ENCODE measurements at regions not wholly inside any gene's neighbourhood (a gene's known extent, or its start where the extent isn't known, plus 50 kb on each side); places are given as distances from the start of the nearest gene placed in this dataset.

DNA sequence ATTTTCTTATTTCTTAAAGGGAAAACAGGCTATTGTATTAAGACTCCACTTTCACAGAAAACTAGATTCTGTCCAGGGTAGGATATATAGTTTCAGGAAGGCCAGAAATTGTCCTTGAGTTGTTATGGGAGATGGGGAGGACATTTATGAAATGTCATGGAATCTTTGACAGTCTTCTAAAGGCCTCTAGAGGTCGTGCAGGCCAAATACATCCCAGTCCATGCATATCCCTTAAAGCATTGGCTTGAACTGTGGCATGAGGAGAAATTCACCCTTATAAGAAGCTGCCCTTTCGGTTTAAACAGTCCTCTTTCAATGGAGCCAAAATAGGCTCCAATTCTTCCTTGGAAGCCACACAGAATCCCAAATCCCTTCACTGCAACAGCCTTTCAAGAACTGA, 183.6 kb upstream of the NOCT start:
- Mint-ChIP-seq H3K27ac (no peak overlapping the region), H3K9me3 (peaks cover 2% of the 10 kb centered on the region), H3K4me3 (no peak overlapping the region), H3K36me3 (no peaks in the 10 kb centered on the region), H3K4me1 (no peaks in the 10 kb centered on the region), H3K27me3 (peaks cover 15% of the 10 kb centered on the region)
- no peak for ATAC-seq

DNA sequence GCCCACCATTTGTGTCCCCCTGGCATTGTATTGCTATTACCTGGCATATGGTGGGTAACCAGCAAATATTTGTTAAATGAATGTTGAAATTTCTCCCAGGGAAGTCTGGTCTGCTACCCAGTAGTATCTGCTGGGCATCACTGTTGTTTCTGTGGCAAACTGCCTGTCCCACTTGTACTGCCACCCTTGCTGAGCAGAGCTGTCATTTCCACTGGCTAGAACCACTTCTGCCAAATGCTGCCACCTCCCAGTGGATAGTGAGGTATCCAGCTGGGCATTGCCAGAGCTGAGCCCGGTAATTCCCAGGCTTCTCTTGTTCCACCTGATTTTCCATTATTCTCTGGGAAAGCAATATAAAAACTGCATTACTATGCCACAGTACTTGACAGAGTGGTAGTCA, 186.7 kb upstream of the NOCT start:
- H3K4me1 Mint-ChIP-seq: no peaks in the 10 kb centered on the region
- no peak overlapping the region for H3K27ac Mint-ChIP-seq
- H3K36me3 Mint-ChIP-seq: no peaks in the 10 kb centered on the region
- ATAC-seq: no peak
- no peak overlapping the region for H3K4me3 Mint-ChIP-seq
- peaks cover 8% of the 10 kb centered on the region for H3K27me3 Mint-ChIP-seq
- peaks cover 2% of the 10 kb centered on the region for H3K9me3 Mint-ChIP-seq

DNA sequence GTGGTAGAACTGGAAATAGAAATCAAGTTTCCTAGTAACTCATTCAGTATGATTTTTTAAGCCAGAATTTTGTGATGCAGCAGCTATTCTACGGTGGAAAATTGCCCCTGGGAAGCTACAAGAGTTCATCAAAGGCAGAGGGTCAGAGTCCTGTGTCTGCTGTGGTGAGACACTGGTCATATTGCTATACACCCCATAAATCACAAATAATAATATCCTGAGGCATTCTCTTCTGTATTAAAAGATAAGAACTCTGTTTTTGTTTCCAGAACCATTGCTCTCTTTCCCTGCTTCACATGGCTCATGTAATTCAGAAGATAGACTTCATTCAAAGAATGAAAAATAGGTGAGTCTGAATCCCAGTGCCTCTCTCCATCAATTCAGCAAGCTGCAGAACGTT, 188.8 kb upstream of the NOCT start:
- Mint-ChIP-seq H3K9me3 (no peaks in the 10 kb centered on the region), H3K27ac (no peak overlapping the region), H3K36me3 (no peaks in the 10 kb centered on the region), H3K4me1 (no peaks in the 10 kb centered on the region), H3K4me3 (no peak overlapping the region), H3K27me3 (no peaks in the 10 kb centered on the region)
- no peak for ATAC-seq

DNA sequence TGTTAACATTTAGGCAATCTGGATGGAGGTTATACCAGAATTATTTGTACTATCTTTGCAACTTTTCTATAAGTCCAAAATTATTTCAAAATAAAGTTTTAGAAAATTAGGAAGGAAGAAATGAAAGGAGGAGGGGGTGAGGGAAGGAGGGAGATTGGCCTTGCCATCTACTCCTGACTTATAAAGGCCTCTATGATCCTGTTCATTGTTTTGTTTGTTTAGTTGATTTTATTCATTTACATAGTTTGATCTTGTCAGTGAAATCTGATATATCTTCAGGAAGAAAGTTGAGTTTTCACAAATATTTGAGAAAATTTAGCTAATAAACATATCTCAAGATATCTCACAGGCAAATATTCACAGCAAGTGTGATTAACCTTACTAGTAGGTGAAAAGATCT, 189.3 kb upstream of the NOCT start:
- H3K9me3 Mint-ChIP-seq: no peaks in the 10 kb centered on the region
- no peak overlapping the region for H3K4me3 Mint-ChIP-seq
- no peaks in the 10 kb centered on the region for H3K27me3 Mint-ChIP-seq
- H3K4me1 Mint-ChIP-seq: no peaks in the 10 kb centered on the region
- H3K27ac Mint-ChIP-seq: no peak overlapping the region
- no peaks in the 10 kb centered on the region for H3K36me3 Mint-ChIP-seq
- ATAC-seq: no peak

DNA sequence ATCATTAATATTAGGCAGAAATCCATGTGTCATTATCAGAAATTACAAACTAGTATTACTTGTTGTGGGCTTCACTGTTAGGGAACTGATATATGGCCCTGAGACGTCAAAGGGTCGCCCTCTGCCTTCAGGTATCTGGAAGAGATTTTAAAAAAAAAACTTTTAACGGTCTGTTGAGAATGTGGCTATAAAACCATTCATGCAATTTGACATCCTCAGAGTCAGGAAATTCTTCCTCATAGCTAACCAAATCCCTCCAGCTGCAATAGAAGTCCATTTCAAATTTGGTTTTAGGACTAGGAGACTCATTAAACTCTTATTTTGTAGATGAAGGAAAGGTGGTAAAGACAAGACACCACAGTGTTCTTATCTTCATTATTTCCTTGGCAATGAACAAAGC, 194.2 kb upstream of the NOCT start:
- Mint-ChIP-seq H3K9me3 (no peaks in the 10 kb centered on the region), H3K4me3 (no peak overlapping the region), H3K36me3 (no peaks in the 10 kb centered on the region), H3K27me3 (peaks cover under 1% of the 10 kb centered on the region), H3K27ac (no peak overlapping the region), H3K4me1 (no peaks in the 10 kb centered on the region)
- no peak for ATAC-seq

DNA sequence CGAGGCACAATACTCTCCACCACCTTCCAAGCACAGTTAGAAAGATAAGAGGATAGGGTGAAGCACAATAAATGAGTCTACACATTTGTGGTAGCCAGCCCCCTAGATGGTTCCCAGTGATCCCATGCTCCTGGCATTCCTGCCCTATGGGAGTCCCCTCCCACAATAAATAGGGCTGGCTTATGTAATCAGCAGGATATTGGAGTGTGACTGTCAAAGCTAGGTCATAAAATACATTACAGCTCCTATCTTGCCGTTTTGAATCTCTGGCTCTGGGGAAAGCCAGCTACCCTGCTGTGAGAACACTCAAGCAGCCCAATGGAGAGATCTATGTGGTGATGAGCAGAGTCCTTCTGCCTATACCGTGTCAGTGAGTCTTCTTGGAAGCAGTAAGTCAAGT, 198.7 kb upstream of the NOCT start:
- ATAC-seq: no peak
- peaks cover 16% of the 10 kb centered on the region for H3K27me3 Mint-ChIP-seq
- H3K9me3 Mint-ChIP-seq: no peaks in the 10 kb centered on the region
- no peaks in the 10 kb centered on the region for H3K4me1 Mint-ChIP-seq
- H3K36me3 Mint-ChIP-seq: no peaks in the 10 kb centered on the region
- no peak overlapping the region for H3K27ac Mint-ChIP-seq
- no peak overlapping the region for H3K4me3 Mint-ChIP-seq

DNA sequence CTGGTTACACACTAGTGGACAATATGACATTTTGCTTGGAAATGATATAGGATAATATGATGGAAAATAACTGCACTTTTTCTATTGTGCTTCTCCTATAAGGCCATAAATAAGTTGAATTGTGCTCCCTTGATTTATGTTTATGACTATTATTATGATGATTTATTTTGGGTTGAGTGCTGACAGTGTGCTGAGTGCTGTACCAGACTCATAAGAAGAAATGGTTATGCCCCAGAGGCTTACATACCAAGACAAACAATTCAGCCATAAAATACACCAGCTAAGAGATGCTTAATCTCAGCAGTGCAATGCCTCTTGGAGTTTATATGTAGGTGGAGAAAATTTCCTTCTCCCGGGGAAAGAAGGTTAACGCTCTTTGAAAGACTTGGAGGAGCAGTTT, 199.8 kb upstream of the NOCT start:
- Mint-ChIP-seq H3K4me1 (no peaks in the 10 kb centered on the region), H3K9me3 (no peaks in the 10 kb centered on the region), H3K27ac (no peak overlapping the region), H3K36me3 (no peaks in the 10 kb centered on the region), H3K27me3 (peaks cover 16% of the 10 kb centered on the region), H3K4me3 (no peak overlapping the region)
- no peak for ATAC-seq

DNA sequence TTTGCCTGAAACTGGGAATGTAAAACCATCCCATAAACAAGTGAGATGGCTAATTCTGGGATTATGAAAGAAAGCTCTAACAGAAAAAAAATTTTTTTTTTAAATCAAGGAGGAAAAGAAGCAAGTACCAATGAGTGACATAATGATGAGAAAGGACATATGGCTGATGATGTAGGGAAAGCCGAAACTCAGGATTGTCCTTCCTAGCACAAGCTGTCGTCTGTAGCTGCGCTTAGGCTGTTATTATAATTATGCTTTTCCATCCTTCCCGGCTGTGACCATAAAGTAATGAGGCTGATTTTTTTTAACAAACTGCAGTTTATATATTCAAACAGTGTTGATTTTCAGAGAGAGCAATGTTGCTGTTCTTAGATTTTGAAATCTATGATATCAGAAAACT, 209.8 kb upstream of the NOCT start:
- Mint-ChIP-seq H3K9me3 (no peaks in the 10 kb centered on the region), H3K27ac (no peak overlapping the region), H3K27me3 (peaks cover 8% of the 10 kb centered on the region), H3K4me1 (no peaks in the 10 kb centered on the region), H3K36me3 (no peaks in the 10 kb centered on the region), H3K4me3 (no peak overlapping the region)
- no peak for ATAC-seq

DNA sequence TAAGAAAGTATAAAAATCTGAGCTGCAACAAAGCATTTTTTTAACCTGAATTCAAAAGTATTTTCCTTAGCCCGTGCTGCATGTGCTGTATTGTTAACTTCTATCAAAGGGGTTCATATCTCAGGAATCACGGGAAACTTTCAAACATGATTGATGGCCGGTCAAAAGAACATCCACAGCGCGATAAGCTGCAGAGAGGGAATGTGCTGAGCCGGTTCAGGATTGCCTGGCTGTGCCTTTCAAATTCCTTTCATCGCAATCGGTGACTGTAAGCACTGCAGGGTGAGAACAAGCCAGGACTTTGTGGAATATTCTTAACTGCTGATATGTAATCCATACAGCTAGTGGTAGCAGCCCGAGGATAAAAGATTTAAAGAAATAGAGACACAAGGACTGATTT, 210.9 kb upstream of the NOCT start:
- H3K36me3 Mint-ChIP-seq: no peaks in the 10 kb centered on the region
- no peaks in the 10 kb centered on the region for H3K4me1 Mint-ChIP-seq
- no peaks in the 10 kb centered on the region for H3K9me3 Mint-ChIP-seq
- no peak overlapping the region for H3K27ac Mint-ChIP-seq
- H3K4me3 Mint-ChIP-seq: no peak overlapping the region
- ATAC-seq: no peak
- H3K27me3 Mint-ChIP-seq: peaks cover 8% of the 10 kb centered on the region

DNA sequence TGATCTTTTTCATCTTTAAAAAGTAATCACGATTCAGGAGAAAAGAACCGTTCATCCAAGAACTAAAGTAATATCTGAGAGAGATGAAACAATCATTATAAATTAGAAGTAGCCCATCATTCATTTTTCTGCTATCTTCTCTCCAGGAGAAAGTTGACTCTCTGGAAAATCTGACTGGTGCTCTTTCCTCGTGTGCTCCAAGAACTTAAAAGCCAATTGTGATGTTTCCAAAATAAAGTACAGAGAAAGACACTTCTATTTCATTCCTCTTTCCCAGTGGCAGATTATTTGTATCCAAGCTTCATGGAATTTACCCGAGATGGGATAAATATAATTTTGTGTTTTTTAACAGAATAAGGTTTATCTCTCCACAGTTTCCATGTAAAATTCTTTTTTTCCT, 212.5 kb upstream of the NOCT start:
- Mint-ChIP-seq H3K36me3 (no peaks in the 10 kb centered on the region), H3K9me3 (no peaks in the 10 kb centered on the region), H3K4me1 (no peaks in the 10 kb centered on the region), H3K4me3 (no peak overlapping the region), H3K27me3 (peaks cover 8% of the 10 kb centered on the region), H3K27ac (no peak overlapping the region)
- ATAC-seq: no peak

DNA sequence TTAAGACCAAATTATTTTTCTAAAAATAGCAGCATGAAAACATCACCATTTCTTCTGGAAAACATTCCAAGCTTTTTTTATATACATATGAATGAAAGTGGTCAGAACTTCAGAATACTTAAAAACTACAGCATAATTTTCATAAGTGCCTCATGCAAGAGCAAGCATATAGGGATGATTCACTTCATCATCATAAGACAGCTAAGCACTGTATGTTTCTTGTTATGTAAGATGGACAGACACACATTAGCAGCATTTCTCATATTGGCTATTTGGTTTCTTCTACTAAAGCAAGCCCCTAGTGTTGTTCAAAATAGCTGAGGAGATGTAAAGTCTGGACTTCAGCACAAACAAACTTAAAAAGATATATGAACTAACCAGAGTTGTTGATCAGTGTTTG, 213.1 kb upstream of the NOCT start:
- H3K27me3 Mint-ChIP-seq: peaks cover 8% of the 10 kb centered on the region
- no peaks in the 10 kb centered on the region for H3K9me3 Mint-ChIP-seq
- no peak for ATAC-seq
- no peaks in the 10 kb centered on the region for H3K36me3 Mint-ChIP-seq
- no peak overlapping the region for H3K27ac Mint-ChIP-seq
- no peak overlapping the region for H3K4me3 Mint-ChIP-seq
- no peaks in the 10 kb centered on the region for H3K4me1 Mint-ChIP-seq

DNA sequence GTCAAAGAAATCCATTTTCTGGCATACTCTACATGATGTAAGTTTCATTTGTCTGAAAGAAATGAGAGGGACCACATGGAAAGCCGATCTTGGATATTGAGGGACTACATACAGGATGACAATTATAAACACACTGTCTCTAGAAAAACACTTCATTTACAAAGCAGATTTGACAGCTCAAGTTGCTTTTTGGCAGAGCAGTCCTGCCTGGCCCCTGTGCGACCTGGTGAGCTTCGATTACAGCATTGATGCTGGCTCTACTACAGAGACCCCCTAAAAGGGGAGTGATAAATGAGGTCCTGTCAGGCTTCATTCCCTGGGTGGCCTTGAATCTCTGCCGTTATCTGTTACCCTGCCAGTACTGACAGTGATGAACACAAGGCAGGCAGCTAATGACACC, 215.2 kb upstream of the NOCT start:
- no peaks in the 10 kb centered on the region for H3K36me3 Mint-ChIP-seq
- H3K4me3 Mint-ChIP-seq: no peak overlapping the region
- ATAC-seq: peak; percentile 7
- no peak overlapping the region for H3K27ac Mint-ChIP-seq
- no peaks in the 10 kb centered on the region for H3K4me1 Mint-ChIP-seq
- peaks cover 14% of the 10 kb centered on the region for H3K27me3 Mint-ChIP-seq
- no peaks in the 10 kb centered on the region for H3K9me3 Mint-ChIP-seq

DNA sequence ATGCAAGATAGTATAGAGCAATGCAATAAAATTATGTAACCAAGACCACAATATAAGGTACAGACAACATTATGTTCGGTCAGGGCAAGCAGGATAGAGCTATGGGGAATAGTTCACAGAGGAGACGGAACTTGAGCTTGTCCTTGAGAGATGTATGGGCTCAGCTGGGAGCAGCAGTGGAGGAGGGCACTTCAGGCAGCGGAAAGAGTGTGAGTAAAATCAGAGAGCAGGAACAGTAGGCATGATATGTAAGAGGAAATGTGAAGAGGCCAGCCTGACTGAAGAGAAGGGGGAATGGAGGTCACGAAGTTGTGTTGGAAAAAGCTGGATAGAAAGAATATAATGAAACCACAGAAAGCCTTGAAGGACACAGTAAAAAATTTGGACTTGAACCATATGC, 217.2 kb upstream of the NOCT start:
- ATAC-seq: no peak
- Mint-ChIP-seq H3K36me3 (no peaks in the 10 kb centered on the region), H3K4me1 (no peaks in the 10 kb centered on the region), H3K4me3 (no peak overlapping the region), H3K27ac (no peak overlapping the region), H3K27me3 (peaks cover 14% of the 10 kb centered on the region), H3K9me3 (no peaks in the 10 kb centered on the region)

DNA sequence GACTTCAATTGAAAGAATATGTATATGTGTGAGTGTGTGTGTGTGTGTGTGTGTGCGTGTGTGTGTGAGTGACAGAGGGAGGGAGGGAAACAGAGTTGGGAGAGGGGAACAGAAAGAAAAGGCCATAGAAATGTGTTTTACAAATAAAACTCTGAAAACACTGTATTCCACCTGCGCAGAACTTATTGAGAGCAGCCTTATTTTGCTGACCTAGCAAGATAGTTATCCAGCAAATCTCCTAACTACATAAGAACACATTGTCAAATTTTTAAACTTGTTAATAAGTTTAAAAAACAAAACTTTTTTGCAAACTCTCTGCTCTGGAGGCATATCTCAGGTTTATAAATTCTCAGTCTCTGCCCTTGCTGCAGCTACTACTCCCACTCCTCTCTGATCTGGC, 217.9 kb upstream of the NOCT start:
- Mint-ChIP-seq H3K9me3 (no peaks in the 10 kb centered on the region), H3K4me3 (no peak overlapping the region), H3K36me3 (no peaks in the 10 kb centered on the region)

DNA sequence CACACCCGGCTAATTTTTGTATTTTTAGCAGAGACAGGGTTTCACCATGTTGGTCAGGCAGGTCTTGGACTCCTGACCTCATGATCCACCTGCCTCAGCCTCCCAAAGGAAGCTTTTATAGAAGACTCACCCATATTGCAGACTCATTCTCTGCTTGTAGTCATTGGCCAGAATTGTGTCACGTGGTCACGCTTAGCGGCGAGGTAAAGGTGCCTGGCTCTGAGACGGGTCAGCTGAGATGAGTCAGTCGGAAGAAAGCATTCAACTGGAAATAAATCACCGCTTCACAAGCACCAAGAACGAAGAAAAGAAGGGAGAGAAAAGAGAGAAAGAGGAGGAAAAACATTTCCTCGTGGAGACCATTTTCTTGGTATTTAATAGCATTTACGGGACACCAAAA, 218.8 kb upstream of the NOCT start:
- H3K9me3 Mint-ChIP-seq: no peaks in the 10 kb centered on the region
- H3K27ac Mint-ChIP-seq: no peak overlapping the region
- no peak overlapping the region for H3K4me3 Mint-ChIP-seq
- no peaks in the 10 kb centered on the region for H3K36me3 Mint-ChIP-seq
- H3K4me1 Mint-ChIP-seq: no peaks in the 10 kb centered on the region
- peaks cover 19% of the 10 kb centered on the region for H3K27me3 Mint-ChIP-seq
- no peak for ATAC-seq

More for the DNA sequence above, 217.9 kb upstream of the NOCT start:
- peaks cover 19% of the 10 kb centered on the region for H3K27me3 Mint-ChIP-seq
- H3K27ac Mint-ChIP-seq: no peak overlapping the region
- no peaks in the 10 kb centered on the region for H3K4me1 Mint-ChIP-seq
- ATAC-seq: no peak

DNA sequence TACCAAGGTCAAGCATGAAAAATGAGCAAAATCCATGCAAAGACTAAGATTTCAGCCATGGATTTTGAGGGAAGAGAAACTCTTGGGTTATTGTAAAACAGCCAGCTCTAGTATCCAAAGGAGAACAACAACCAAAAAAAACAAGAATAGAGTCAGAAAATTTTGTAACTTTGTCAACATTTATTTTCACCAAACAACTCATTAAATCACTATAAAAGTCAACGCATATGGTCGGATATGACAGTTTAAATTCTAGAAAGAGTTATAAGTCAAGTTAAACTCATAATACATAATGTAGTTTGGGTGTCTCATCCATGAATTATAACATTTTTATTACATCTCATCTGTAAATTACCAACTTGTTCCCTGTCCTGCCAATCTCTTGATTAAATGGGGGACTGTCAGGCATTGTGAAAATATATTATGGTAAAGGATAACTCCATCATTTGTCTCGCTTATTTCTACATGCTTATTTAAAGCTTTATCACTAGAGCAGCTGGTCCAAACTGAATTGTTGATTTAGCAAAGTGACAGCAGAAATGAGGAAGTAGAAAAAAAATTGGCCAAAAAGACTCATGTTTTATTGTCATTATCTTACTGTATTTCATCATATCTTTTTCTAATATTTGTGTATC, 224.8 kb upstream of the NOCT start:
- peaks cover 12% of the 10 kb centered on the region for H3K27me3 Mint-ChIP-seq
- no peak for ATAC-seq
- no peaks in the 10 kb centered on the region for H3K4me1 Mint-ChIP-seq
- no peak overlapping the region for H3K4me3 Mint-ChIP-seq
- H3K36me3 Mint-ChIP-seq: no peaks in the 10 kb centered on the region
- H3K27ac Mint-ChIP-seq: no peak overlapping the region
- no peaks in the 10 kb centered on the region for H3K9me3 Mint-ChIP-seq

DNA sequence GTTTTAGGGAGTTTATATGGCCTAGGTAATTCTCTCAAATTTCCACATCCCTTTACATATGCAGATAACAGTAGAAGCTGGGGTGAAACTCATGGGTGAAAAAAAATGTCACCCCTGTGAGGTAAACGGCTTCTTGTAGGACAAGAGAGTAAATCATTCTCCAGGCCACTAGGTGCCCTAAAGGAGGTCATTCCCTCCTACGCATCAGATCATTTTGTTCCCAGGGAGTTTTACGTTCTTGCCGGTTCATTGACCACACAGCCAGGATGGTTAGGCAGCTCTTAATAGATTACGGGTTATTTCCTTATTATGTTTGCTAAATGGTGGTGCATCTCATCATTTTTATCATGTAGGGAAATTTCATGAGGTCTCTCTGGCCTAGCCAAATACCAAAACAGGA, 225.8 kb upstream of the NOCT start:
- ATAC-seq: no peak
- Mint-ChIP-seq H3K27ac (no peak overlapping the region), H3K4me1 (no peaks in the 10 kb centered on the region), H3K9me3 (no peaks in the 10 kb centered on the region), H3K27me3 (peaks cover 18% of the 10 kb centered on the region), H3K4me3 (no peak overlapping the region), H3K36me3 (no peaks in the 10 kb centered on the region)
